GM12873 (cell line): ENCODE measurements at regions not wholly inside any gene's neighbourhood (a gene's known extent, or its start where the extent isn't known, plus 50 kb on each side); places are given as distances from the start of the nearest gene placed in this dataset.

ENCODE experiments used
- TF ChIP-seq, protein P1 (sequence below): IDR thresholded peaks from 2 replicates; pipeline ENCODE4 v1.5.1; 2012; ENCODE audit warnings: low read depth, mild to moderate bottlenecking, moderate library complexity, low read length, control low read depth; ENCODE audit not compliant: insufficient read depth; ENCODE audit errors: missing control alignments

DNA sequence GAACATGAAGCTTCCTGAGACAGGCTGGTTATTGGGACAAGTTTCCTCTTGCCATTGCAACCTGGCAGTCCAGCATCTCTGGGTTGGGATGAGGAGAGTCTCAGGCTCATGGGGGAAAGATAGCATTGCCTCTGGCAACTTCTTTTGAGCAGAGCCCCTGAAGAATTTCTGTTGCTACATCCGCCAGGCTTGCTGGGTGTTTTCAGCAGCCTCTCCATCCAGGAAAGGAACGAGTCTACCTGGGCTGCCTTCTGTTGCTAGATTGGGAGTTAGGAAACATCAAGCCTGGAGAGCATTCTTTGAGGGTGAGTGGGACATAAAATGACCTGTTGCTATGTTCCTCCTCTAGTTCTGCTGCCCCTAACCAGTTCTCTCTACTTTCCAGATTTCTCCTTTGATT lies 313.5 kb downstream of the RFPL4B start:
- TF ChIP-seq, protein P1, sequence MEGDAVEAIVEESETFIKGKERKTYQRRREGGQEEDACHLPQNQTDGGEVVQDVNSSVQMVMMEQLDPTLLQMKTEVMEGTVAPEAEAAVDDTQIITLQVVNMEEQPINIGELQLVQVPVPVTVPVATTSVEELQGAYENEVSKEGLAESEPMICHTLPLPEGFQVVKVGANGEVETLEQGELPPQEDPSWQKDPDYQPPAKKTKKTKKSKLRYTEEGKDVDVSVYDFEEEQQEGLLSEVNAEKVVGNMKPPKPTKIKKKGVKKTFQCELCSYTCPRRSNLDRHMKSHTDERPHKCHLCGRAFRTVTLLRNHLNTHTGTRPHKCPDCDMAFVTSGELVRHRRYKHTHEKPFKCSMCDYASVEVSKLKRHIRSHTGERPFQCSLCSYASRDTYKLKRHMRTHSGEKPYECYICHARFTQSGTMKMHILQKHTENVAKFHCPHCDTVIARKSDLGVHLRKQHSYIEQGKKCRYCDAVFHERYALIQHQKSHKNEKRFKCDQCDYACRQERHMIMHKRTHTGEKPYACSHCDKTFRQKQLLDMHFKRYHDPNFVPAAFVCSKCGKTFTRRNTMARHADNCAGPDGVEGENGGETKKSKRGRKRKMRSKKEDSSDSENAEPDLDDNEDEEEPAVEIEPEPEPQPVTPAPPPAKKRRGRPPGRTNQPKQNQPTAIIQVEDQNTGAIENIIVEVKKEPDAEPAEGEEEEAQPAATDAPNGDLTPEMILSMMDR: no peak

DNA sequence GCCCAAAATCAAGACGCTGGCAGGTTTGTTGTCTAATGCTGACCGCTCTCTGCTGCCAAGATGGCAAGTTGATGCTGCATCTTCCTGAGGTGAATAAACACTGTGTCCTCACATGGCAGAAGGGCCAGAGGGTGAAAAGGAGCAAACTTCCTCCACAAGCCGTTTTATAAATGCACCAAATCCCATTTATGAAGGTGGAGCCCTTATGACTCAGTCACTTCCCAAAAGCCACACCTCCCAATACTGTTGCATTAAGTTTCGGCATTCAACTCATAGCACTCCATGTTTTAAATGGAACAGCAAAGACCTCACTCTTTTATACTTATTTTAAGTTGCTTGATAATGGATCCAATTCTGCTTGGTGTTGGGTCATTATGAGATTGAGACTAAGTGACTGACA lies 316.6 kb downstream of the RFPL4B start:
- TF ChIP-seq, protein P1: no peak

DNA sequence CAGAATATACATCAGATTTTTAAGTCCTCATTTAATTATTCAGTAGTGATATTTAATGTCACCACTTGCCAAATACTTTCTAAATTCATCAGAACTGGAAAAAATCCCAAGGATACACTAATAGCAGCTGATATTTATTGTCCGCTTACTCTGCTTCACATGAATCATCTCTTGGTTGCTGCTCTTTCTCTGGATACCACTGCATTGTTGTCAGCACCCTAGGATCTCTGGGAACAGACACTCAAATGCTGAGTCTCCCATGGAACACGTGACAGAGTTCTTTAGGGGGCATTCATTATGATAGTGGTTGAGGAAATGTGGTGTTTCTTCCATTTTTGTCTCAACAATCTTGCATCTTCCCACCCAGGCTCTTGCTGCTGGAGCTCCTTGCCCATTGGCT lies 318.0 kb downstream of the RFPL4B start:
- TF ChIP-seq, protein P1: no peak

DNA sequence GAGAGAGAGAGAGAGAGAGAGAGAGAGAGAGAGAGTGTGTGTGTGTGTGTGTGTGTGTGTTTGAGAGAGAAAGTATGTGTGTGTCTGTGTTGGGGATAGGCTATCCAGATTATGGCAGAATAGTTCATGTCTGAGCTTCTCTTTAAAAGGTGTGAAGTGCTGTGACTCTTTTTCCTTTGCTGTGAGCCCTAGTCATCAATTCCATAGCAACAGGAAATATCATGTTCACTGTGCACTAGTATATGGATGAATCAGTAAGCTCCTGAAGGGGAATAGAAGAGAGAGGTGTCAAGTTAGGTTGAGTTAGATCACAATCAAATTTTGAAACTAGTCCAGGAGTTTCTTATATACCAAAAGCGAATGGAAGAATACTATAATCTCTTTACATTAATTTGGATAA lies 318.7 kb downstream of the RFPL4B start:
- TF ChIP-seq, protein P1: no peak

DNA sequence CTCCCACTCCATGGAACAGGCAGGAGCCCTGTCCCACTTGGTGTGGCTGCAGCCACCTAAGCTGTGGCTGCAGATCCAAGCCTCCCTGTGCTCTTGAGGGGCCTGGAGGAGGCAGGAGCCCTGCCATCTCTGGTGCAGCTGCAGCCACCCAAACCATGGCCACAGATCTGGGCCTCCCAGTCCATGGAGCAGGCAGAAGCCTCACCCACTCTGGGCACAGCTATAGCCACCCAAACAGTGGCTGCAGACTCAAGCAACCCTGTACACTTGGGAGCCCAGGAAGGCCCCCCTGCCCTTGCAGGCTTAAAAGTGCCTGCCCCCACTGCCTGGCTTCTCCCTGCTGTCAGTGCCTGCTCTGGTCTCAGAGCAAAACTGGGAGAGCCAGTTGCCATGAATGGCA lies 320.3 kb downstream of the RFPL4B start:
- TF ChIP-seq, protein P1: no peak

DNA sequence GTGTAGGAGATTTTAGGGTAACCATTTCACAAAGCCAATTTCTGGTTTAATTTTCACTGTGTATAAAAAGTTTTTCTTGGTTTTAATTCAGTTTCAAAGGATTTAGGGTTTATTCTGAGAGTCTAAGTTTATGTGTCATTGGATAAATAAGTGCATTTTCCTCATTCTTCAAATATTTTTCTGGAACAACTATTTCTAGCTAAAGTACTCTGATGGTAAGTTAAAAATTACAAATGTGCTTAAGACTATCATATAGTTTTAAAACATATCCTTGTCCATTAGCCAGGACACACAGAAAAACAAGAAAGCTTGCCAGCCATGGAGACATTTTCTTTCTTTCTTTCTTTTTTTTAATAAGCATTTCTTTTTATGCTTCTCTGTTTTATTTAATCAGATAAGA lies 333.0 kb downstream of the RFPL4B start:
- TF ChIP-seq, protein P1: no peak

DNA sequence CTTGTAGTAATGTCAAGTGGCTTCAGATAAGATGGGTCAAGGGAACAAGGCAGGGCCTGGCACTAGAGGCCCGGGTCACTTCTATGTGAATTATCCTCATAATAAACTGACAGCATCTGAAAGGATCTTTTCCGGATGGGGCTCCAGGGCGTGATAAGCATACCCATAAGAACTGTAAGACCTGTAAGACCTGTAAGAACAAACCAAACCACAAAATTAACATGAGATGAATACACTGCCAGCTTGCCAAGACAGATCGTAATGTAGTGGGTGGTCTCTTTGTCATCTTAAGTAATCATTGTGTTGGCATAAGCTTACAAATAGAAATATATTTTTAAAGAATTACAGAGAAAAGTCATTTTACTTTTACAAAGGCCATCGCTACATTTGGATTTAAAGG lies 334.9 kb downstream of the RFPL4B start:
- TF ChIP-seq, protein P1: no peak
